CD4-positive, CD25-positive, alpha-beta regulatory T cell (primary cell): ENCODE measurements at regions not wholly inside any gene's neighbourhood (a gene's known extent, or its start where the extent isn't known, plus 50 kb on each side); places are given as distances from the start of the nearest gene placed in this dataset.
"Not testable (repeated sequence)": the region's sequence is repeated elsewhere in the genome, so short reads cannot be mapped to it uniquely, and the experiment has no call there.

Experiments
- ATAC-seq, 2 donors: fragments of 150-1000 bp; cut with Tn5 transposase; one replicate each; pipeline ENCODE4 v1.10.0; 2021; ENCODE audit warnings: low read depth in 2 of 2, moderate number of reproducible peaks in 2 of 2, moderate library complexity in 1 of 2
- DNase-seq, 3 donors: peaks; one replicate each; pipeline versions ENCODE4 v3.0.0 to v3.0.0-alpha.2; 2012 to 2022; ENCODE audit warnings: mixed read lengths in 1 of 3
- H3K27ac ChIP-seq: one replicate; pipeline ENCODE4 v1.7.0; 2013; ENCODE audit warnings: mild to moderate bottlenecking, low read length; ENCODE audit not compliant: insufficient read depth, poor library complexity, severe bottlenecking
- H3K27me3 ChIP-seq: one replicate; pipeline ENCODE4 v1.7.0; 2013; ENCODE audit warnings: low read length; ENCODE audit not compliant: control insufficient read depth, insufficient read depth
- H3K36me3 ChIP-seq: one replicate; pipeline ENCODE4 v1.7.0; 2013; ENCODE audit warnings: mild to moderate bottlenecking, low read length, moderate library complexity; ENCODE audit not compliant: control insufficient read depth, insufficient read depth
- H3K4me1 ChIP-seq: 2 replicates; pipeline ENCODE4 v1.7.0; 2013; ENCODE audit warnings: mild to moderate bottlenecking, low read length; ENCODE audit not compliant: insufficient read depth, control insufficient read depth, poor library complexity, severe bottlenecking
- H3K4me3 ChIP-seq: one replicate; pipeline ENCODE4 v1.7.0; 2013; ENCODE audit warnings: low read depth, mild to moderate bottlenecking, low read length, moderate library complexity
- H3K9me3 ChIP-seq, 2 experiments: 1 replicate in 1 of 2; 2 replicates in 1 of 2; pipeline ENCODE4 v1.7.0; 2013; ENCODE audit warnings: low read length in 2 of 2, mild to moderate bottlenecking in 1 of 2, moderate library complexity in 1 of 2; ENCODE audit not compliant: control insufficient read depth in 2 of 2
- H3K27ac Mint-ChIP-seq, 3 donors: one replicate each; pipeline ENCODE4 v1.8.0; 2020 to 2022; ENCODE audit warnings: mild to moderate bottlenecking in 3 of 3, mixed read lengths in 3 of 3, moderate library complexity in 2 of 3
- H3K27me3 Mint-ChIP-seq: one replicate; pipeline ENCODE4 v1.8.0; 2022; ENCODE audit warnings: mild to moderate bottlenecking, mixed read lengths
- H3K36me3 Mint-ChIP-seq: one replicate; pipeline ENCODE4 v1.8.0; 2020; ENCODE audit warnings: mixed read lengths
- H3K4me1 Mint-ChIP-seq, 4 donors: one replicate each; pipeline ENCODE4 v1.8.0; 2020 to 2022; ENCODE audit warnings: mixed read lengths in 4 of 4, mild to moderate bottlenecking in 1 of 4
- H3K4me3 Mint-ChIP-seq, 4 donors: one replicate each; pipeline ENCODE4 v1.8.0; 2020 to 2022; ENCODE audit warnings: mild to moderate bottlenecking in 4 of 4, mixed read lengths in 4 of 4, moderate library complexity in 3 of 4
- H3K9me3 Mint-ChIP-seq, 7 donors: one replicate each; pipeline ENCODE4 v1.8.0; 2020 to 2022; ENCODE audit warnings: mixed read lengths in 7 of 7, mild to moderate bottlenecking in 3 of 7, moderate library complexity in 2 of 7

DNA sequence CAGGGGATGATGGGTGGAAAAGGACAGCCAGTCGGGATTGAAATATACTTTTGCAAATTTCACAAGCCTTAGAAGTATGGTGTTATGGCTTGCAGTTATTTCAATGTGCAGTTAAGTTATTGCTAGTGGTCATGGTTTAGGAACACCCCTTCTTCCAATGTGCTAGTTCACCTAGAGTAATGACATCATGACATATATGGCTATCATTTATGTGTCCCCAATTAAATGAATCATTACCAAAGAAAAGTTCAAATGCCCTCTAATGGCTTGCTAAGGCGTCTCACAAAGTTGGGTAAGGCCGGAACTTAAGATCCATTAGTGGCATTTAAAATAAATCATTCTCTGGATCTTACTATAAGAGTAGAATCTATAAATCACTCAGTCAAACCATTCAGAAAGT is 271.6 kb downstream of the SPRY2 start:
- no peaks in the 10 kb centered on the region for H3K4me1 ChIP-seq
- no peaks in the 10 kb centered on the region for H3K27me3 Mint-ChIP-seq

DNA sequence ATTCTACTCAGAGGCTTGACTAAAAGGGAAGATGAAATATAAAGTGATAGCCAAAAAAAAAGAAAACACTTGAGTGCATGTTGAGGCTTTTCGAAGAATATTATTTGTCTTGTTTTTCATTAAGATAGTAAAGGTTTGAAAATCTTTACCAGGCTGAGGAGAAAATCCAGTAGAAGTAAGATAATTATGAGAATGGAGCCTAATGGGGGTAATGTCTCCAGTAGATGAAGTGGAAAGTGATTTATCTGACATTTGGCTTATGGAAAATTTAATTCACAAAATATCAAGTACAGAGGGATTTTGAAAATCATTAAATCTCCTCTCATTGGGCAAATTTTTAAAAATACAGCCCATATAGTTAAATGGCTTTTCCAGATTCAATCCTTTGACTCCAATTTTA is 274.9 kb downstream of the SPRY2 start:
- Histone ChIP-seq H3K4me1 (no peaks in the 10 kb centered on the region), H3K27ac (no peak overlapping the region), H3K36me3 (no peaks in the 10 kb centered on the region), H3K9me3 (no peaks in the 10 kb centered on the region), H3K27me3 (no peaks in the 10 kb centered on the region), H3K4me3 (no peak overlapping the region)
- ATAC-seq (no peak), DNase-seq (no peak)
- no peak overlapping the region for H3K27ac Mint-ChIP-seq
- no peaks in the 10 kb centered on the region for H3K4me1 Mint-ChIP-seq
- H3K4me3 Mint-ChIP-seq, result no peak overlapping the region
- peaks cover 2 to 8% (median 6%) of the 10 kb centered on the region in 7 donors for H3K9me3 Mint-ChIP-seq
- H3K27me3 Mint-ChIP-seq, result no peaks in the 10 kb centered on the region
- no peaks in the 10 kb centered on the region for H3K36me3 Mint-ChIP-seq

More for the DNA sequence above, 271.6 kb downstream of the SPRY2 start:
- no peaks in the 10 kb centered on the region for H3K27me3 ChIP-seq
- H3K36me3 ChIP-seq, result no peaks in the 10 kb centered on the region
- Mint-ChIP-seq H3K36me3 (no peaks in the 10 kb centered on the region), H3K9me3 (peaks cover 1 to 12% (median 7%) of the 10 kb centered on the region in 7 donors), H3K27ac (no peak overlapping the region), H3K4me1 (no peaks in the 10 kb centered on the region), H3K4me3 (no peak overlapping the region)
- no peak overlapping the region for H3K4me3 ChIP-seq
- ATAC-seq (no peak), DNase-seq (no peak)
- H3K27ac ChIP-seq, result no peak overlapping the region
- H3K9me3 ChIP-seq, result no peaks in the 10 kb centered on the region

DNA sequence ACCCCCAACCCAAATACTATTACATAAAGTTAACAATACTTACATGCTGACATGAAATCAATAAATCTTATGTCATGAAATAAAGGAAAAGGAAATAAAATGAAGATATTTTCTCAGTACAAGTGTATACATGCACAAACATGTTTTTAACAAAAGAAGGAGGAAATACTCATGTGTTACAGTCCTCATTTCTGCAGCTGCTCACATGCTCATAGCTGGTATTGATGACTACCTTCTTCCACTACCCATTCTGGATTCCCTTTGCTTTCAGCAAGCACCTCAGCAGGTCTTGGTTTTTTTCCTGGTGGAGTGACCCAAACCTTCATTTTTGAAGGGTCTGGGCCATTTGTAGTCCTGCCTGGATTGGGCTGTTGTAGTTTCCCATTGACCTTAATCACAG is 278.5 kb downstream of the SPRY2 start:
- not testable (repeated sequence) for H3K27ac ChIP-seq, H3K4me1 ChIP-seq, H3K36me3 Mint-ChIP-seq, H3K4me3 ChIP-seq, H3K4me1 Mint-ChIP-seq, DNase-seq, H3K27ac Mint-ChIP-seq, H3K9me3 ChIP-seq, H3K4me3 Mint-ChIP-seq, H3K27me3 ChIP-seq, ATAC-seq, H3K36me3 ChIP-seq, H3K27me3 Mint-ChIP-seq
- peaks cover 2 to 12% (median 5%) of the 10 kb centered on the region in 7 donors for H3K9me3 Mint-ChIP-seq

DNA sequence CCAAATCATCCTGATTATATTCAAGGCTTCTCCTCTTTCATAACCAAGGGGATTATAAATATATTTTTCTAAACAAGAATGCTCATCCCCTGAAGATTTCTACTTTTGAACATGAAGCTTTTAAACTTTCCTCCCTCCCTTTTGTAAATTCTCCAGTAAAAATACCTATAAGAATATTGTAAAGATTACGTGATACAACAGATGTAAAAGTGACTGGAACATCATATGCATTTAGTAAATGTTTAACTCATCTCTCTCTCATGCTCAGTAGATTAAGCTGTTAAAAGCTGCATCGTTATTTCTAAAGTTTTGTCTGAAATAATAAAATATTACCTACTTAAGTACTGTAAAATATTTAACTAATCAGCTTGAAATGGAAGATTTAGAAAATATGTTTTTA is 281.1 kb downstream of the SPRY2 start:
- no peaks in the 10 kb centered on the region for H3K27me3 Mint-ChIP-seq
- Histone ChIP-seq H3K9me3 (no peaks in the 10 kb centered on the region), H3K27ac (no peak overlapping the region), H3K27me3 (no peaks in the 10 kb centered on the region), H3K4me1 (no peaks in the 10 kb centered on the region), H3K36me3 (no peaks in the 10 kb centered on the region), H3K4me3 (no peak overlapping the region)
- no peak overlapping the region for H3K4me3 Mint-ChIP-seq
- ATAC-seq (no peak), DNase-seq (no peak)
- H3K36me3 Mint-ChIP-seq, result no peaks in the 10 kb centered on the region
- no peaks in the 10 kb centered on the region for H3K4me1 Mint-ChIP-seq
- H3K9me3 Mint-ChIP-seq, result peaks cover 0 to 12% (median 4%) of the 10 kb centered on the region in 7 donors
- no peak overlapping the region for H3K27ac Mint-ChIP-seq

DNA sequence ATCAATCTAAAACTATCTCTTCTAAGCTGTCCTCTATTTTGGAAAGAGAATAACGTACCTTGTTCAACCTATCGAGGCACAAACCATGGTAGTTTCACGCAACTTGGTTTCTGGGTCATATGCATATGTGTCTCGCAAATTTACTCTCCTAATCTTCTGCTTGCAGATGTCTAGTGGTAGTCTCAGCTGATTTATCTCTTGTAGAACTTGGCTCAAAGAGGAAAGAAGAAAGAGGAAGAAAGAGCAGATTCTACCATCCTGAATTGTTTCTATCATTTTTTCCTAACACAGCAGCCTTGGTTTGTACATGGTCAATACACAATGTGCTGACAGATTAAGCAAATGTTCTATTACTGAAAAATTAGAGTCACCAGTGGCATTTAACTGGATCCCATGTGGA is 282.3 kb downstream of the SPRY2 start:
- Histone ChIP-seq H3K4me1 (no peaks in the 10 kb centered on the region), H3K36me3 (no peaks in the 10 kb centered on the region), H3K27me3 (no peaks in the 10 kb centered on the region), H3K9me3 (no peaks in the 10 kb centered on the region), H3K27ac (no peak overlapping the region), H3K4me3 (no peak overlapping the region)
- H3K4me3 Mint-ChIP-seq, result no peak overlapping the region
- H3K27ac Mint-ChIP-seq, result no peak overlapping the region
- DNase-seq (no peak), ATAC-seq (no peak)
- H3K9me3 Mint-ChIP-seq, result peaks cover 0 to 12% (median 2%) of the 10 kb centered on the region in 7 donors
- no peaks in the 10 kb centered on the region for H3K27me3 Mint-ChIP-seq
- H3K4me1 Mint-ChIP-seq, result no peaks in the 10 kb centered on the region
- no peaks in the 10 kb centered on the region for H3K36me3 Mint-ChIP-seq

DNA sequence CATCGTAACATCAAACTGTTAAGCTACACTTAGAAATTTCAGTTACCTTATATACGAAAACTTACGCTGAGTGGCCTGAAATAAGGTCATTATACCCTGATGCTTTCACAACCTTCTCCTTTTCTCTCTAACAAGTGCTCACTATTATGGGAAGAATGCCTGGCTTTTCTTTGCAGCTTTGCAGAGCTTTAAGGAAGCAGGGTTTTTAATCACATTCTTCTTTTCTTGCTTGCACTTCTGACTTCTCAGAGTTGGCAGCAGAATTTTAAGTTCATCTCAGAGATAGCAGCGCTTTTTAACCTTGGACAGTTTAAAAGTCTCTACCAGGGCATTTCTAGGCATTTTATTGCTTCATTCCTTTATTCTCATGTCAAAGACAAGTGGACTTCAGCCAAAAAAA is 285.1 kb downstream of the SPRY2 start:
- Histone ChIP-seq H3K4me1 (no peaks in the 10 kb centered on the region), H3K36me3 (no peaks in the 10 kb centered on the region), H3K9me3 (no peaks in the 10 kb centered on the region), H3K27me3 (no peaks in the 10 kb centered on the region), H3K27ac (no peak overlapping the region), H3K4me3 (no peak overlapping the region)
- ATAC-seq, result no peak
- Mint-ChIP-seq H3K27me3 (no peaks in the 10 kb centered on the region), H3K9me3 (peaks cover 0 to 12% (median 0%) of the 10 kb centered on the region in 7 donors), H3K27ac (no peak overlapping the region), H3K4me3 (no peak overlapping the region), H3K4me1 (no peaks in the 10 kb centered on the region), H3K36me3 (no peaks in the 10 kb centered on the region)
- DNase-seq, result no peak

DNA sequence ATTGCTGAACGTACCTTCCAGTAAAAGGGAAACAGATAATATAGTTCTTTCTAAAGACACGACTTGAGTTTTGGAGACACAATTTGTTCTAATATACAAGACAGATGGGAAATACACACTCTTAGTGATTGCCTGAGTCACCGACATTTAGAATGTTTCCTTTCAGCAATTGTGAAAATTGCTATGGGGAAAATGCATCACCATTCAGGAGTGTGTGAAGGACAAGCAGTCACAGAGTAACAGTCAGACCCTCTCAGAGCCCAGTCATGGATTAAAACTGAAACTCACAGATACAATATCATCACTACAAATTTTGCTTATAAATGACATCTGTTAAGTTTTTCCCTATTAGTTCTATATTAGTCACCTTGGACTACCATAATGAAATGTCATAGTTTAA is 286.1 kb downstream of the SPRY2 start:
- no peaks in the 10 kb centered on the region for H3K9me3 ChIP-seq
- no peak for ATAC-seq

DNA sequence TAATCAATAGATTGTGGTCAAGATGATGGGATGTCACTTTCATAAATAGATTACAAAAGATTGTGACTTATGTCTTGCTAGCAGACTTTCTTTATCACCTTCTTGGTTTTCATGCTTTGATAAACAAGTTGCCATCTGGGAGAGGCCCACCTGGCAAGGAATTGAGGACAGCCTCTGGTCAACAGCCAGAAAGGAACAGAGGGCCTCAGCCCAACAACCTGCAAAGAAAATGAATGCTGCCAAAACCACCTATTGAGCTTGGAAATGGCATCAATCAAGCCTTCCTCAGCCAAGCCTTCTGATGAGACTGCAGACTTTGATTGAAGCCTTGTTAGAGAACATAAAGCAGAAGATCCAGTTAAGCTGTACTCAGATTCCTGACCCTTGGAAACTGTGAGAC is 288.6 kb downstream of the SPRY2 start:
- H3K4me3 Mint-ChIP-seq, result no peak overlapping the region
- no peak overlapping the region for H3K4me3 ChIP-seq
- no peaks in the 10 kb centered on the region for H3K36me3 Mint-ChIP-seq
- H3K9me3 ChIP-seq, result no peaks in the 10 kb centered on the region
- peaks cover 0 to 4% (median under 1%) of the 10 kb centered on the region in 7 donors for H3K9me3 Mint-ChIP-seq
- DNase-seq (no peak), ATAC-seq (no peak)
- H3K27me3 ChIP-seq, result no peaks in the 10 kb centered on the region
- no peaks in the 10 kb centered on the region for H3K4me1 ChIP-seq
- no peaks in the 10 kb centered on the region for H3K27me3 Mint-ChIP-seq
- H3K27ac Mint-ChIP-seq, result no peak overlapping the region
- H3K27ac ChIP-seq, result no peak overlapping the region
- H3K36me3 ChIP-seq, result no peaks in the 10 kb centered on the region
- H3K4me1 Mint-ChIP-seq, result no peaks in the 10 kb centered on the region

More for the DNA sequence above, 286.1 kb downstream of the SPRY2 start:
- Histone ChIP-seq H3K4me1 (no peaks in the 10 kb centered on the region), H3K27me3 (no peaks in the 10 kb centered on the region), H3K4me3 (no peak overlapping the region), H3K36me3 (no peaks in the 10 kb centered on the region), H3K27ac (no peak overlapping the region)
- Mint-ChIP-seq H3K4me3 (no peak overlapping the region), H3K27me3 (no peaks in the 10 kb centered on the region), H3K27ac (no peak overlapping the region), H3K4me1 (no peaks in the 10 kb centered on the region), H3K9me3 (peaks cover 0 to 12% (median 0%) of the 10 kb centered on the region in 7 donors), H3K36me3 (no peaks in the 10 kb centered on the region)
- no peak for DNase-seq
